ENCODE measurements at regions not wholly inside any gene's neighbourhood (a gene's known extent, or its start where the extent isn't known, plus 50 kb on each side); places are given as distances from the start of the nearest gene placed in this dataset.

GRCh38 chr18:77910347-77910746 is 660.7 kb downstream of the GALR1 start:
- Histone ChIP-seq H3K4me2 (ENCODE audit: low read length) (no peak overlapping the region), H3K36me3 (ENCODE audit: control insufficient read depth, low read length) (no peaks in the 10 kb centered on the region), H3K27ac (ENCODE audit: low read depth, low read length) (no peak overlapping the region), H3K4me1 (ENCODE audit: control insufficient read depth, low read length) (no peaks in the 10 kb centered on the region), H3K4me3 (ENCODE audit: low read length) (no peak overlapping the region), H3K9me3 (ENCODE audit: control insufficient read depth, insufficient read depth, low read length) (no peaks in the 10 kb centered on the region), H3K9me2 (replicated peaks; ENCODE audit: control insufficient read depth, low read length) (no peaks in the 10 kb centered on the region), H3F3A (ENCODE audit: control insufficient read depth, insufficient read depth) (no peaks in the 10 kb centered on the region), H3K27me3 (ENCODE audit: control insufficient read depth, low read length) (no peaks in the 10 kb centered on the region), H3K79me2 (ENCODE audit: control insufficient read depth, low read length) (no peaks in the 10 kb centered on the region), H4K20me1 (ENCODE audit: control insufficient read depth, insufficient read depth, low read depth, low read length) (no peaks in the 10 kb centered on the region)
- TF ChIP-seq EZH2phosphoT487 (IDR thresholded peaks at IDR 0.05; ENCODE audit: borderline replicate concordance, low read length) = no peak
- TF ChIP-seq, protein P1, sequence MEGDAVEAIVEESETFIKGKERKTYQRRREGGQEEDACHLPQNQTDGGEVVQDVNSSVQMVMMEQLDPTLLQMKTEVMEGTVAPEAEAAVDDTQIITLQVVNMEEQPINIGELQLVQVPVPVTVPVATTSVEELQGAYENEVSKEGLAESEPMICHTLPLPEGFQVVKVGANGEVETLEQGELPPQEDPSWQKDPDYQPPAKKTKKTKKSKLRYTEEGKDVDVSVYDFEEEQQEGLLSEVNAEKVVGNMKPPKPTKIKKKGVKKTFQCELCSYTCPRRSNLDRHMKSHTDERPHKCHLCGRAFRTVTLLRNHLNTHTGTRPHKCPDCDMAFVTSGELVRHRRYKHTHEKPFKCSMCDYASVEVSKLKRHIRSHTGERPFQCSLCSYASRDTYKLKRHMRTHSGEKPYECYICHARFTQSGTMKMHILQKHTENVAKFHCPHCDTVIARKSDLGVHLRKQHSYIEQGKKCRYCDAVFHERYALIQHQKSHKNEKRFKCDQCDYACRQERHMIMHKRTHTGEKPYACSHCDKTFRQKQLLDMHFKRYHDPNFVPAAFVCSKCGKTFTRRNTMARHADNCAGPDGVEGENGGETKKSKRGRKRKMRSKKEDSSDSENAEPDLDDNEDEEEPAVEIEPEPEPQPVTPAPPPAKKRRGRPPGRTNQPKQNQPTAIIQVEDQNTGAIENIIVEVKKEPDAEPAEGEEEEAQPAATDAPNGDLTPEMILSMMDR (IDR thresholded peaks at IDR 0.05; ENCODE audit: low read depth, low read length, poor library complexity, severe bottlenecking) = no peak

GRCh38 chr18:77911971-77912605 is 662.4 kb downstream of the GALR1 start:
- Histone ChIP-seq H3K79me2 (ENCODE audit: control insufficient read depth, low read length) (no peaks in the 10 kb centered on the region), H3K4me3 (ENCODE audit: low read length) (no peak overlapping the region), H3K9me3 (ENCODE audit: control insufficient read depth, insufficient read depth, low read length) (no peaks in the 10 kb centered on the region), H3K4me1 (ENCODE audit: control insufficient read depth, low read length) (no peaks in the 10 kb centered on the region), H3K4me2 (ENCODE audit: low read length) (no peak overlapping the region), H3F3A (ENCODE audit: control insufficient read depth, insufficient read depth) (no peaks in the 10 kb centered on the region), H3K36me3 (ENCODE audit: control insufficient read depth, low read length) (no peaks in the 10 kb centered on the region), H3K27me3 (ENCODE audit: control insufficient read depth, low read length) (no peaks in the 10 kb centered on the region), H4K20me1 (ENCODE audit: control insufficient read depth, insufficient read depth, low read depth, low read length) (no peaks in the 10 kb centered on the region), H3K9me2 (replicated peaks; ENCODE audit: control insufficient read depth, low read length) (no peaks in the 10 kb centered on the region), H3K27ac (ENCODE audit: low read depth, low read length) (no peak overlapping the region)
- no peak for TF ChIP-seq EZH2phosphoT487 (IDR thresholded peaks at IDR 0.05; ENCODE audit: borderline replicate concordance, low read length)
- TF ChIP-seq, protein P1 (IDR thresholded peaks at IDR 0.05; ENCODE audit: low read depth, low read length, poor library complexity, severe bottlenecking) = no peak

- Histone ChIP-seq H3K9me3 (ENCODE audit: control insufficient read depth, insufficient read depth, low read length) (no peaks in the 10 kb centered on the region), H3K79me2 (ENCODE audit: control insufficient read depth, low read length) (no peaks in the 10 kb centered on the region), H3K27me3 (ENCODE audit: control insufficient read depth, low read length) (no peaks in the 10 kb centered on the region), H3K4me1 (ENCODE audit: control insufficient read depth, low read length) (no peaks in the 10 kb centered on the region), H3K27ac (ENCODE audit: low read depth, low read length) (no peak overlapping the region), H3K4me2 (ENCODE audit: low read length) (no peak overlapping the region), H3F3A (ENCODE audit: control insufficient read depth, insufficient read depth) (no peaks in the 10 kb centered on the region), H4K20me1 (ENCODE audit: control insufficient read depth, insufficient read depth, low read depth, low read length) (no peaks in the 10 kb centered on the region), H3K36me3 (ENCODE audit: control insufficient read depth, low read length) (no peaks in the 10 kb centered on the region), H3K4me3 (ENCODE audit: low read length) (no peak overlapping the region), H3K9me2 (replicated peaks; ENCODE audit: control insufficient read depth, low read length) (no peaks in the 10 kb centered on the region)
- TF ChIP-seq EZH2phosphoT487 (IDR thresholded peaks at IDR 0.05; ENCODE audit: borderline replicate concordance, low read length) = no peak
- TF ChIP-seq, protein P1 (IDR thresholded peaks at IDR 0.05; ENCODE audit: low read depth, low read length, poor library complexity, severe bottlenecking) = no peak
Observed at GRCh38 chr18:77918730-77919129, 669.1 kb downstream of the GALR1 start.
